ENCODE measurements at regions not wholly inside any gene's neighbourhood (a gene's known extent, or its start where the extent isn't known, plus 50 kb on each side); places are given as distances from the start of the nearest gene placed in this dataset.

GRCh38 chr11:33616552-33616951 lies 84.1 kb downstream of the C11orf91 start:
- Histone ChIP-seq H3K27me3 (ENCODE audit: control insufficient read depth, insufficient read depth, low read length) (no peaks in the 10 kb centered on the region), H3K9me3 (ENCODE audit: control insufficient read depth, insufficient read depth, low read length) (no peaks in the 10 kb centered on the region), H3K4me1 (ENCODE audit: control insufficient read depth, insufficient read depth, low read length) (peaks cover 12% of the 10 kb centered on the region), H3K9ac (ENCODE audit: low read depth, low read length) (no peak overlapping the region), H3K36me3 (ENCODE audit: control insufficient read depth, insufficient read depth, low read length) (no peaks in the 10 kb centered on the region), H3K27ac (ENCODE audit: low read depth, low read length) (no peak overlapping the region), H3K4me3 (ENCODE audit: low read depth, low read length) (no peak overlapping the region)

- H3K36me3 ChIP-seq (ENCODE audit: control insufficient read depth, insufficient read depth, low read length), result no peaks in the 10 kb centered on the region
- H3K4me1 ChIP-seq (ENCODE audit: control insufficient read depth, insufficient read depth, low read length), result peaks cover 12% of the 10 kb centered on the region
- no peaks in the 10 kb centered on the region for H3K27me3 ChIP-seq (ENCODE audit: control insufficient read depth, insufficient read depth, low read length)
- H3K9ac ChIP-seq (ENCODE audit: low read depth, low read length), result no peak overlapping the region
- no peak overlapping the region for H3K27ac ChIP-seq (ENCODE audit: low read depth, low read length)
- H3K9me3 ChIP-seq (ENCODE audit: control insufficient read depth, insufficient read depth, low read length), result no peaks in the 10 kb centered on the region
- H3K4me3 ChIP-seq (ENCODE audit: low read depth, low read length), result no peak overlapping the region
These were observed 84.9 kb downstream of the C11orf91 start for GRCh38 chr11:33615751-33616150.

GRCh38 chr11:33613404-33613803 lies 87.2 kb downstream of the C11orf91 start:
- no peaks in the 10 kb centered on the region for H3K36me3 ChIP-seq (ENCODE audit: control insufficient read depth, insufficient read depth, low read length)
- H3K4me3 ChIP-seq (ENCODE audit: low read depth, low read length), result no peak overlapping the region
- no peak overlapping the region for H3K9ac ChIP-seq (ENCODE audit: low read depth, low read length)
- no peak overlapping the region for H3K27ac ChIP-seq (ENCODE audit: low read depth, low read length)
- H3K9me3 ChIP-seq (ENCODE audit: control insufficient read depth, insufficient read depth, low read length), result no peaks in the 10 kb centered on the region
- peaks cover 6% of the 10 kb centered on the region for H3K4me1 ChIP-seq (ENCODE audit: control insufficient read depth, insufficient read depth, low read length)
- no peaks in the 10 kb centered on the region for H3K27me3 ChIP-seq (ENCODE audit: control insufficient read depth, insufficient read depth, low read length)

- Histone ChIP-seq H3K27me3 (ENCODE audit: control insufficient read depth, insufficient read depth, low read length) (no peaks in the 10 kb centered on the region), H3K9ac (ENCODE audit: low read depth, low read length) (no peak overlapping the region), H3K36me3 (ENCODE audit: control insufficient read depth, insufficient read depth, low read length) (no peaks in the 10 kb centered on the region), H3K4me3 (ENCODE audit: low read depth, low read length) (no peak overlapping the region), H3K4me1 (ENCODE audit: control insufficient read depth, insufficient read depth, low read length) (no peaks in the 10 kb centered on the region), H3K9me3 (ENCODE audit: control insufficient read depth, insufficient read depth, low read length) (no peaks in the 10 kb centered on the region), H3K27ac (ENCODE audit: low read depth, low read length) (no peak overlapping the region)
These were observed 89.7 kb downstream of the C11orf91 start for GRCh38 chr11:33610903-33611302.

GRCh38 chr11:33608386-33608785 lies 92.2 kb downstream of the C11orf91 start:
- no peaks in the 10 kb centered on the region for H3K9me3 ChIP-seq (ENCODE audit: control insufficient read depth, insufficient read depth, low read length)
- no peak overlapping the region for H3K27ac ChIP-seq (ENCODE audit: low read depth, low read length)

GRCh38 chr11:33606762-33607161 lies 93.9 kb downstream of the C11orf91 start:
- no peaks in the 10 kb centered on the region for H3K36me3 ChIP-seq (ENCODE audit: control insufficient read depth, insufficient read depth, low read length)
- H3K4me1 ChIP-seq (ENCODE audit: control insufficient read depth, insufficient read depth, low read length), result no peaks in the 10 kb centered on the region
- H3K9me3 ChIP-seq (ENCODE audit: control insufficient read depth, insufficient read depth, low read length), result no peaks in the 10 kb centered on the region
- no peak overlapping the region for H3K9ac ChIP-seq (ENCODE audit: low read depth, low read length)
- H3K4me3 ChIP-seq (ENCODE audit: low read depth, low read length), result no peak overlapping the region
- H3K27me3 ChIP-seq (ENCODE audit: control insufficient read depth, insufficient read depth, low read length), result no peaks in the 10 kb centered on the region
- H3K27ac ChIP-seq (ENCODE audit: low read depth, low read length), result no peak overlapping the region

More at GRCh38 chr11:33608386-33608785, 92.2 kb downstream of the C11orf91 start:
- no peaks in the 10 kb centered on the region for H3K36me3 ChIP-seq (ENCODE audit: control insufficient read depth, insufficient read depth, low read length)
- no peaks in the 10 kb centered on the region for H3K27me3 ChIP-seq (ENCODE audit: control insufficient read depth, insufficient read depth, low read length)
- H3K9ac ChIP-seq (ENCODE audit: low read depth, low read length), result no peak overlapping the region
- H3K4me1 ChIP-seq (ENCODE audit: control insufficient read depth, insufficient read depth, low read length), result no peaks in the 10 kb centered on the region
- no peak overlapping the region for H3K4me3 ChIP-seq (ENCODE audit: low read depth, low read length)

GRCh38 chr11:33605703-33606102 lies 94.9 kb downstream of the C11orf91 start:
- Histone ChIP-seq H3K4me3 (ENCODE audit: low read depth, low read length) (no peak overlapping the region), H3K27me3 (ENCODE audit: control insufficient read depth, insufficient read depth, low read length) (no peaks in the 10 kb centered on the region), H3K9me3 (ENCODE audit: control insufficient read depth, insufficient read depth, low read length) (no peaks in the 10 kb centered on the region), H3K36me3 (ENCODE audit: control insufficient read depth, insufficient read depth, low read length) (no peaks in the 10 kb centered on the region), H3K27ac (ENCODE audit: low read depth, low read length) (no peak overlapping the region), H3K9ac (ENCODE audit: low read depth, low read length) (no peak overlapping the region), H3K4me1 (ENCODE audit: control insufficient read depth, insufficient read depth, low read length) (no peaks in the 10 kb centered on the region)

GRCh38 chr11:33598426-33599069 lies 102.1 kb downstream of the C11orf91 start:
- Histone ChIP-seq H3K36me3 (ENCODE audit: control insufficient read depth, insufficient read depth, low read length) (no peaks in the 10 kb centered on the region), H3K27ac (ENCODE audit: low read depth, low read length) (no peak overlapping the region), H3K27me3 (ENCODE audit: control insufficient read depth, insufficient read depth, low read length) (no peaks in the 10 kb centered on the region), H3K9ac (ENCODE audit: low read depth, low read length) (no peak overlapping the region), H3K4me3 (ENCODE audit: low read depth, low read length) (no peak overlapping the region), H3K4me1 (ENCODE audit: control insufficient read depth, insufficient read depth, low read length) (no peaks in the 10 kb centered on the region), H3K9me3 (ENCODE audit: control insufficient read depth, insufficient read depth, low read length) (peaks cover 7% of the 10 kb centered on the region; the same call in 1 of the 2 replicates)

- no peaks in the 10 kb centered on the region for H3K27me3 ChIP-seq (ENCODE audit: control insufficient read depth, insufficient read depth, low read length)
- H3K9me3 ChIP-seq (ENCODE audit: control insufficient read depth, insufficient read depth, low read length), result peaks cover 7% of the 10 kb centered on the region; the same call in 1 of the 2 replicates
- no peak overlapping the region for H3K9ac ChIP-seq (ENCODE audit: low read depth, low read length)
- H3K27ac ChIP-seq (ENCODE audit: low read depth, low read length), result no peak overlapping the region
- no peaks in the 10 kb centered on the region for H3K36me3 ChIP-seq (ENCODE audit: control insufficient read depth, insufficient read depth, low read length)
- H3K4me1 ChIP-seq (ENCODE audit: control insufficient read depth, insufficient read depth, low read length), result no peaks in the 10 kb centered on the region
- H3K4me3 ChIP-seq (ENCODE audit: low read depth, low read length), result no peak overlapping the region
These were observed 106.4 kb downstream of the C11orf91 start for GRCh38 chr11:33594188-33594587.

GRCh38 chr11:33590441-33590840 lies 110.2 kb downstream of the C11orf91 start:
- no peak overlapping the region for H3K27ac ChIP-seq (ENCODE audit: low read depth, low read length)
- H3K4me1 ChIP-seq (ENCODE audit: control insufficient read depth, insufficient read depth, low read length), result no peaks in the 10 kb centered on the region
- no peak overlapping the region for H3K4me3 ChIP-seq (ENCODE audit: low read depth, low read length)
- no peak overlapping the region for H3K9ac ChIP-seq (ENCODE audit: low read depth, low read length)
- no peaks in the 10 kb centered on the region for H3K27me3 ChIP-seq (ENCODE audit: control insufficient read depth, insufficient read depth, low read length)
- H3K9me3 ChIP-seq (ENCODE audit: control insufficient read depth, insufficient read depth, low read length), result peaks cover 7% of the 10 kb centered on the region; the same call in 1 of the 2 replicates
- H3K36me3 ChIP-seq (ENCODE audit: control insufficient read depth, insufficient read depth, low read length), result no peaks in the 10 kb centered on the region

GRCh38 chr11:33588056-33588455 lies 112.6 kb downstream of the C11orf91 start:
- H3K27me3 ChIP-seq (ENCODE audit: control insufficient read depth, insufficient read depth, low read length), result no peaks in the 10 kb centered on the region
- no peak overlapping the region for H3K4me3 ChIP-seq (ENCODE audit: low read depth, low read length)
- H3K9ac ChIP-seq (ENCODE audit: low read depth, low read length), result no peak overlapping the region
- no peaks in the 10 kb centered on the region for H3K4me1 ChIP-seq (ENCODE audit: control insufficient read depth, insufficient read depth, low read length)
- no peak overlapping the region for H3K27ac ChIP-seq (ENCODE audit: low read depth, low read length)
- H3K36me3 ChIP-seq (ENCODE audit: control insufficient read depth, insufficient read depth, low read length), result no peaks in the 10 kb centered on the region
- no peaks in the 10 kb centered on the region for H3K9me3 ChIP-seq (ENCODE audit: control insufficient read depth, insufficient read depth, low read length)
